ENCODE measurements at regions not wholly inside any gene's neighbourhood (a gene's known extent, or its start where the extent isn't known, plus 50 kb on each side); places are given as distances from the start of the nearest gene placed in this dataset.
"Not testable (repeated sequence)": the region's sequence is repeated elsewhere in the genome, so short reads cannot be mapped to it uniquely, and the experiment has no call there.

- TF ChIP-seq CTCF (IDR thresholded peaks at IDR 0.05), result no peak
- H3K27ac ChIP-seq, result no peak overlapping the region
Measured at GRCh38 chr10:125260260-125260659, 99.9 kb upstream of the CTBP2 start.

GRCh38 chr10:125259651-125260050, 99.3 kb upstream of the CTBP2 start:
- no peak for DNase-seq (ENCODE audit: low spot score)
- TF ChIP-seq CTCF (IDR thresholded peaks at IDR 0.05), result no peak

More at GRCh38 chr10:125260260-125260659, 99.9 kb upstream of the CTBP2 start:
- no peak overlapping the region for H3K4me3 ChIP-seq
- DNase-seq (ENCODE audit: low spot score), result no peak

GRCh38 chr10:125258676-125259075, 98.3 kb upstream of the CTBP2 start:
- H3K27ac ChIP-seq, result no peak overlapping the region
- no peak for TF ChIP-seq CTCF (IDR thresholded peaks at IDR 0.05)
- DNase-seq (ENCODE audit: low spot score), result no peak
- H3K4me3 ChIP-seq, result no peak overlapping the region

More at GRCh38 chr10:125259651-125260050, 99.3 kb upstream of the CTBP2 start:
- H3K4me3 ChIP-seq, result no peak overlapping the region
- no peak overlapping the region for H3K27ac ChIP-seq

- H3K27ac ChIP-seq, result no peak overlapping the region
- no peak for DNase-seq (ENCODE audit: low spot score)
- TF ChIP-seq CTCF (IDR thresholded peaks at IDR 0.05), result no peak
- no peak overlapping the region for H3K4me3 ChIP-seq
Measured at GRCh38 chr10:125257521-125258108, 97.3 kb upstream of the CTBP2 start.

GRCh38 chr10:125256026-125256425, 95.7 kb upstream of the CTBP2 start:
- DNase-seq (ENCODE audit: low spot score), result no peak
- no peak overlapping the region for H3K27ac ChIP-seq
- TF ChIP-seq CTCF (IDR thresholded peaks at IDR 0.05), result no peak

GRCh38 chr10:125252937-125253336, 92.6 kb upstream of the CTBP2 start:
- H3K4me3 ChIP-seq, result no peak overlapping the region
- no peak for DNase-seq (ENCODE audit: low spot score)
- no peak overlapping the region for H3K27ac ChIP-seq
- TF ChIP-seq CTCF (IDR thresholded peaks at IDR 0.05), result no peak

More at GRCh38 chr10:125256026-125256425, 95.7 kb upstream of the CTBP2 start:
- H3K4me3 ChIP-seq, result no peak overlapping the region

- DNase-seq (ENCODE audit: low spot score); H3K27ac ChIP-seq; H3K4me3 ChIP-seq: not testable (repeated sequence)
Measured at GRCh38 chr10:125250834-125251233, 90.5 kb upstream of the CTBP2 start.
